ENCODE measurements at regions not wholly inside any gene's neighbourhood (a gene's known extent, or its start where the extent isn't known, plus 50 kb on each side); places are given as distances from the start of the nearest gene placed in this dataset.
"Not testable (repeated sequence)": the region's sequence is repeated elsewhere in the genome, so short reads cannot be mapped to it uniquely, and the experiment has no call there.

DNA sequence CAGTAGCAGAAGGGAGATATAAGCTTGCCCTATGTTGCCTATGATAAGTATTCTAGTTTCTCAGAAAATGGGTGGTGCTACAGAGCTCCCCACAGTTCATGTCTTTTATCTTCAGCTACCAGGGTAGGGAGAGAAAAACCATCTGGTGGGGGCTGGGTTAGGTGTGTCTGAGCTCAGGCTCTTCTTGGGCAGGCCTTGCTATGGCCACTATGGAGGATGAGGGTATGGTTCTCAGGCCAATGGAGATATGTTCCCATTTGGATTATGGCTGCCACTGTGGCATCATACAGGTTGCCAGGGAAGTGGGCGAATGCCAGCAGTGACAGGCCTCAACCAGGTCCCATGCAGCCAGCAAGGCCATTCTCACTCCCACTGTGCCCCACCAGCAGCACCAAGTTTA is 120.3 kb downstream of the ZFY start:
- TF ChIP-seq POLR2AphosphoS5, EP300, POLR2A (IDR thresholded peaks at IDR 0.05): not testable (repeated sequence)
- TF ChIP-seq, protein P1, sequence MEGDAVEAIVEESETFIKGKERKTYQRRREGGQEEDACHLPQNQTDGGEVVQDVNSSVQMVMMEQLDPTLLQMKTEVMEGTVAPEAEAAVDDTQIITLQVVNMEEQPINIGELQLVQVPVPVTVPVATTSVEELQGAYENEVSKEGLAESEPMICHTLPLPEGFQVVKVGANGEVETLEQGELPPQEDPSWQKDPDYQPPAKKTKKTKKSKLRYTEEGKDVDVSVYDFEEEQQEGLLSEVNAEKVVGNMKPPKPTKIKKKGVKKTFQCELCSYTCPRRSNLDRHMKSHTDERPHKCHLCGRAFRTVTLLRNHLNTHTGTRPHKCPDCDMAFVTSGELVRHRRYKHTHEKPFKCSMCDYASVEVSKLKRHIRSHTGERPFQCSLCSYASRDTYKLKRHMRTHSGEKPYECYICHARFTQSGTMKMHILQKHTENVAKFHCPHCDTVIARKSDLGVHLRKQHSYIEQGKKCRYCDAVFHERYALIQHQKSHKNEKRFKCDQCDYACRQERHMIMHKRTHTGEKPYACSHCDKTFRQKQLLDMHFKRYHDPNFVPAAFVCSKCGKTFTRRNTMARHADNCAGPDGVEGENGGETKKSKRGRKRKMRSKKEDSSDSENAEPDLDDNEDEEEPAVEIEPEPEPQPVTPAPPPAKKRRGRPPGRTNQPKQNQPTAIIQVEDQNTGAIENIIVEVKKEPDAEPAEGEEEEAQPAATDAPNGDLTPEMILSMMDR (IDR thresholded peaks at IDR 0.05): not testable (repeated sequence)

Measured in suprapubic skin (tissue), 4 donors.